HCT116 (cell line): ENCODE measurements at regions not wholly inside any gene's neighbourhood (a gene's known extent, or its start where the extent isn't known, plus 50 kb on each side); places are given as distances from the start of the nearest gene placed in this dataset.

Experiments used
- EGR1 ChIP-seq: IDR thresholded peaks from 2 replicates; pipeline ENCODE4 v1.6.1; 2012; ENCODE audit warnings: low read depth
- ELF1 ChIP-seq: IDR thresholded peaks from 2 replicates; pipeline ENCODE4 v1.6.1; 2012; ENCODE audit warnings: low read depth, borderline replicate concordance
- EZH2 ChIP-seq: fragments of 200-600 bp; sonication (generic); IDR thresholded peaks from 2 replicates; pipeline ENCODE4 v1.6.1; 2017; ENCODE audit warnings: antibody characterized with exemption, mixed run types
- POLR2A ChIP-seq: IDR thresholded peaks from 2 replicates; pipeline ENCODE4 v1.7.0; 2011; ENCODE audit warnings: borderline replicate concordance; ENCODE audit not compliant: insufficient read depth, insufficient read length; ENCODE audit errors: extremely low read depth
- POLR2AphosphoS5 ChIP-seq: IDR thresholded peaks from 2 replicates; pipeline ENCODE4 v1.6.1; 2011; ENCODE audit warnings: mild to moderate bottlenecking, low read depth, low read length, moderate library complexity
- SP1 ChIP-seq: IDR thresholded peaks from 2 replicates; pipeline ENCODE4 v1.6.1; 2012; ENCODE audit warnings: low read depth
- TCF7L2 ChIP-seq: IDR thresholded peaks from 2 replicates; pipeline ENCODE4 v1.7.0; 2011; ENCODE audit warnings: borderline replicate concordance, inconsistent platforms; ENCODE audit not compliant: insufficient read depth, insufficient read length; ENCODE audit errors: extremely low read depth
- YY1 ChIP-seq: IDR thresholded peaks from 2 replicates; pipeline ENCODE4 v1.6.1; 2011; ENCODE audit warnings: low read length, low read depth, moderate library complexity, mild to moderate bottlenecking; ENCODE audit not compliant: insufficient replicate concordance; ENCODE audit errors: extremely low read depth
- TF ChIP-seq, protein P1 (sequence below), 3 experiments: fragments of 200-600 bp in 1 of 3; sonication (generic) in 1 of 3; IDR thresholded peaks in 2 of 3; conservative IDR thresholded peaks in 1 of 3; 2 replicates each; pipeline ENCODE4 v1.5.1; 2012 to 2017; ENCODE audit warnings: low read depth in 2 of 3, low read length in 2 of 3, antibody characterized with exemption in 1 of 3, borderline replicate concordance in 1 of 3, control low read depth in 1 of 3, mild to moderate bottlenecking in 1 of 3, mixed read lengths in 1 of 3, mixed run types in 1 of 3, moderate library complexity in 1 of 3; ENCODE audit not compliant: insufficient read depth in 1 of 3
- TF ChIP-seq, protein P2 (sequence below): IDR thresholded peaks from 2 replicates; pipeline ENCODE4 v1.6.1; 2012

DNA sequence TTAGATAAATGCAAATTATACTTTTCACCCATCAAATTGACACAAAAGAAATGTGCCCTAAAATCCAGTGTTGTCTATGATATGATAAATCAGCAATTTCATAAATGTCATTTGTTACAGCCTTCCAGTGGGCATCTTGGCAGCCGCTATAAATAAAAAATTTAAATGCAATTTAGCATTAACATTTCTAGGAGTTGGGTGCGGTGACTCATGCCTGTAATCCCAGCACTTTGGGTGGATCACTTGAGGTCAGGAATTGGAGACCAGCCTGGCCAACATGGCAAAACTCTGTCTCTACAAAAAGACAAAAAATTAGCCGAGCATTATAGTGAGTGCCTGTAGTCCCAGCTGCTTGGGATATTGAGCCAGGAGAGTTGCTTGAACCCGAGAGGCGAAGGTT lies 65.9 kb upstream of the POMGNT2 start:
- TF ChIP-seq YY1 (no peak), POLR2A (no peak), SP1 (no peak), POLR2AphosphoS5 (no peak), ELF1 (no peak), EZH2 (no peak), EGR1 (no peak), TCF7L2 (no peak)
- TF ChIP-seq, protein P1, sequence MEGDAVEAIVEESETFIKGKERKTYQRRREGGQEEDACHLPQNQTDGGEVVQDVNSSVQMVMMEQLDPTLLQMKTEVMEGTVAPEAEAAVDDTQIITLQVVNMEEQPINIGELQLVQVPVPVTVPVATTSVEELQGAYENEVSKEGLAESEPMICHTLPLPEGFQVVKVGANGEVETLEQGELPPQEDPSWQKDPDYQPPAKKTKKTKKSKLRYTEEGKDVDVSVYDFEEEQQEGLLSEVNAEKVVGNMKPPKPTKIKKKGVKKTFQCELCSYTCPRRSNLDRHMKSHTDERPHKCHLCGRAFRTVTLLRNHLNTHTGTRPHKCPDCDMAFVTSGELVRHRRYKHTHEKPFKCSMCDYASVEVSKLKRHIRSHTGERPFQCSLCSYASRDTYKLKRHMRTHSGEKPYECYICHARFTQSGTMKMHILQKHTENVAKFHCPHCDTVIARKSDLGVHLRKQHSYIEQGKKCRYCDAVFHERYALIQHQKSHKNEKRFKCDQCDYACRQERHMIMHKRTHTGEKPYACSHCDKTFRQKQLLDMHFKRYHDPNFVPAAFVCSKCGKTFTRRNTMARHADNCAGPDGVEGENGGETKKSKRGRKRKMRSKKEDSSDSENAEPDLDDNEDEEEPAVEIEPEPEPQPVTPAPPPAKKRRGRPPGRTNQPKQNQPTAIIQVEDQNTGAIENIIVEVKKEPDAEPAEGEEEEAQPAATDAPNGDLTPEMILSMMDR (IDR thresholded peaks at IDR 0.05 in 2 of 3, conservative IDR thresholded peaks at IDR 0.05 in 1 of 3; ENCODE audit: borderline replicate concordance in 1 of 3, insufficient read depth in 1 of 3, low read depth in 2 of 3, low read length in 2 of 3), result no peak
- TF ChIP-seq, protein P2, sequence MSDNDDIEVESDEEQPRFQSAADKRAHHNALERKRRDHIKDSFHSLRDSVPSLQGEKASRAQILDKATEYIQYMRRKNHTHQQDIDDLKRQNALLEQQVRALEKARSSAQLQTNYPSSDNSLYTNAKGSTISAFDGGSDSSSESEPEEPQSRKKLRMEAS, result no peak
